GM15510 (cell line): ENCODE measurements at regions not wholly inside any gene's neighbourhood (a gene's known extent, or its start where the extent isn't known, plus 50 kb on each side); places are given as distances from the start of the nearest gene placed in this dataset.

Source experiments
- POLR2A ChIP-seq: IDR thresholded peaks from 3 replicates; pipeline ENCODE4 v1.6.1; 2011; ENCODE audit warnings: borderline replicate concordance; ENCODE audit not compliant: insufficient read length; ENCODE audit errors: extremely low read depth

DNA sequence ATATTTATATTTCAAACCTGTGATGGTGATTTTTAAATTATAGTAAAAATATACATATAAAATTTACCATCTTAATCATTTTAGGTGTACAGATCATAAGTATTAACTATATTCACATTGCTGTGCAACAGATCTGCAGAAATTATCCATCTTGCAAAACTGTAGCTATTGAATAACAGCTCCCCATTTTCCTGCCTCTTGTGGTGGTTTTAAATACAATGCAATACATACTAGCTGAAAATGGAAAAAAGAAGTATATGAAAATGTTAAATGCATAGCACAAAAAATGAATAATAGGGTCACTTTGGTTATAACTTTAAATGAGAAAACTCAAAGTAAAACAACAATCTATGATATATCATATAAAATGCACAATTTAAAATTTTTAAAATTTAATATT lies 130.9 kb upstream of the VPREB1 start:
- no peak for TF ChIP-seq POLR2A

GRCh38 chr22:22112533-22113294 lies 130.1 kb upstream of the TOP3B start:
- TF ChIP-seq POLR2A, result no peak

GRCh38 chr22:22111983-22112382 lies 129.4 kb upstream of the TOP3B start:
- TF ChIP-seq POLR2A, result no peak

- no peak for TF ChIP-seq POLR2A
Measured at GRCh38 chr22:22111267-22111751, 128.7 kb upstream of the TOP3B start.

DNA sequence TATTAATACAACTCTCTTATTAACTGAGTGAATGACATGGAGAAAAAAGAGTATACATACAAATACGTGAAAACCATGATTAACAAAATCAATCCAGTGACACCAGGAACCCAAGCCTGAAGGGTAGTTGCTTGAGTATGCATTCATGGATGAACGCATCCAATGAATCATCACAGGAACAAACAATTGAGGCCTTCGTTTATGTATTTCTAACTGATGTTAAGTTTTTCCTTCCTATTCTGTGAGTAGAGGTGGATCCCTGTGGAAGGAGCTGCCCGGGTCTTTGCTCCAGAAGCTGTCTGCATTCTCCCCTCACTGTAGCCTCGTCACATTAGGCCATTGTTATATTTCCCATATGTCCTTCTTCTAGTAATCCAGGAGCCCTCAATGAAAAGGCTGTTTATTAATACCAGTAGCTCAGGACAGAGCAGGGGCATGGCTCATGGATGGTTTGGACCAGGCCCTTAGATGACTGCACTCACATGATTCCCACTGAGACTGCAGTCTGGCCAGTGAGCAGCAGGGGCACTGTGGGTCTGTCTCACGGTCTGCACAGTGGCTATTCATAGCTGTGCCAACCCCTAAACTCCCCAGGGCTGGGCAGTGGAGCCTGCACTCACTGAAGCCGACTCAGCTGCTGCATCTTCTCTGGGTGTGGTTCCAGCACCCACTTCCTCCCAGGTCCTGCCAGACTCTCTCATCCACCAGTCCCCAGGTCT lies 128.1 kb upstream of the TOP3B start:
- no peak for TF ChIP-seq POLR2A

DNA sequence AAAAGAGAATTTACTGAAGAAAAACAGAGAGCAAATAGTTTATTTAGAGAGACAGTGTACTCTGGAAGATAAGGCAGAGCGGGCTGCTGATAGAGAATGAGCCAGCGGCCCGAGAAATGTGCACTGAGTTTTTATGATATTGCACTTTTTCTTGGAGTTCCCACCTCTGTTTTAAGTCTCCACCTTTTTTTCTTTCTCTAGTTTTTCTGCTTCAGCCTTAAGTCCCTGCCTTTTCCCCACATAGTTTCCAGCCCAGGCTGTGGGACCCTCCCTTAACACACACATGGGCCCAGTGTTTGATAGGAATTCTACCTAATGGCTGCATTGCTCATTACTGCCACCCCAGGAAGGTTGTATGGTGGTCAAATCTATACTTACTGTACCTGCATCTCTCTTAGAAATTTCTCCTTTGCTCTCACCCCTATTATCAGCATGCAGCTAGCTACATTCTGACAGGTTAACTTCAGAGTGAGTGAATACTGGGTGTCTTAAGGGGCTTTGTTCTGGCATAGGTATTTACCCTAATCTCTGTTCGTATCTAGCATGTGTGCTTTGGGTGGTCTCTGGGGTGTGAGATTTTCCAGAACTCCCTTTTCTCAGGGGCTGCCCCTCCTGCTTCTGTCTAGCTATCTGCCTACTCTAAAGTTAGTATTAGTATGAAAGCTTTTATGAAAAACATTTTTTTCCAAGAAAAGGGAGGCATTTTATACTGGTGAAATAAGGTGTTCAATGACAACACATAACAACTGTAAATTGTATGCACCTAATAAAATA lies 127.3 kb upstream of the TOP3B start:
- TF ChIP-seq POLR2A, result no peak

GRCh38 chr22:22106855-22107254 lies 124.3 kb upstream of the TOP3B start:
- TF ChIP-seq POLR2A, result no peak

- TF ChIP-seq POLR2A, result no peak
Measured at GRCh38 chr22:22105364-22105763, 122.8 kb upstream of the TOP3B start.

DNA sequence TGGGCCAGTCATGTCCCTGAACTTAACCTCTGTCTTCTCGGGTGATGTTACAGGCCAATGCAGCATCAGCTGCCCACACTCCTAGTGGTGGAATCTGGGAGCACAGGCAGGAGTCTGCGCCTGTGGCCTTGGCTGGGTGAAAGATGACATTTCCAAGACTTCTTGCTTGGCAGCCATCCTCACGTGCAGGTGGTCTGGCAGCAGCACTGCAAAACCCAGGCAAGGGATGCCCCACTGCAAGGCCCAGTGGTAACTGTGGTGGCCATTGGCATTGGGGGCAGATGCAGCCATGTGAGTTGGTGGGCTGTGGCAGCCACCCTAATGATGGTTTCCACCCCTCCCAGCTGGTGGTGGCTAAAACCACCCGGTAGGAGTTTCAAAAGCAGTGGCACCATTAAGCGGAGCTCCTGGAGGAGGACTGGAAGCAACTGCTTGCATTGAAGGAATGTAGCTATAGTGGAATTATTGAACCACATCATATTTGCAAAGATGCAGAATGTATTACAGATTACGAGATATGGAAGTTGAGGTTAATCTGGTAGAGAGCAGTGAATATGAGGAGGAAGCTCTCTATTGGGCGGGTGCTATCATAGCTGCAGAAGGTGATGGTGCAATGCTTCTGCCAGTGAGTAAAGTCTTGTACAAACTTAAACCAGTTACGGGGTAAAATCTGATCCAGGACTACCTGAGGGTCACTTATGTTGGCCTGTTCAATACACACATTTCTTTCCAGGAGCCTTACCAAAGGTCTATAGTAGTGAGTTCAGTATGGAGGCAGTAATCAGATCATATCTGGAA lies 120.7 kb upstream of the TOP3B start:
- no peak for TF ChIP-seq POLR2A

- TF ChIP-seq POLR2A, result no peak
Measured at GRCh38 chr22:22099833-22100812, 117.5 kb upstream of the TOP3B start.

- TF ChIP-seq POLR2A, result no peak
Measured at GRCh38 chr22:22099194-22099486, 116.6 kb upstream of the TOP3B start.

- TF ChIP-seq POLR2A, result no peak
Measured at GRCh38 chr22:22098457-22099193, 116.0 kb upstream of the TOP3B start.

- TF ChIP-seq POLR2A, result no peak
Measured at GRCh38 chr22:22097727-22098228, 115.2 kb upstream of the TOP3B start.

DNA sequence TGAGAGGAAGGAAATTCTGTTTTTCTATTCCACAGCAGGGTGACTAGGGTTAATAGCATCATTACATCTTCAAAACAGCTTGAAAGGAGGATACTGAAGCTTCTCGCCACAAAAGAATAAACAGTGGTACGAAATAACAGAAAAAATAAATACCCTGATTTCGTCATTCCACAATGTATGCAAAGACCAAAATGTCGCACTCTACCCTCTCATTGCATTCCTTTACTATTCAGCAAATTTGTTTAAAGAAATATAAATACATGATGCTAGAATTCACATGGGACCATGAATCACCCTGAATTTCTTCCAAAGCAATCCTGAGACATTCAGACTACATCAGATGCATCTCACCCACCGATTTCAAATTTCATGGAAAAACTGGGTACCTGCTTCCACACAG lies 112.3 kb upstream of the TOP3B start:
- TF ChIP-seq POLR2A, result no peak

- TF ChIP-seq POLR2A, result no peak
Measured at GRCh38 chr22:22094514-22094913, 111.9 kb upstream of the TOP3B start.
